Glutamatergic neuron (in vitro differentiated cells): ENCODE measurements at regions not wholly inside any gene's neighbourhood (a gene's known extent, or its start where the extent isn't known, plus 50 kb on each side); places are given as distances from the start of the nearest gene placed in this dataset.

Experiments used
- DNase-seq: peaks from one replicate; pipeline ENCODE4 v3.0.0; 2022
- H3K27ac Mint-ChIP-seq: one replicate; pipeline ENCODE4 v1.8.0; 2020; ENCODE audit warnings: mild to moderate bottlenecking, mixed read lengths, inconsistent platforms; ENCODE audit not compliant: unreplicated experiment
- H3K27me3 Mint-ChIP-seq: one replicate; pipeline ENCODE4 v1.8.0; 2020; ENCODE audit warnings: mild to moderate bottlenecking, moderate library complexity, mixed read lengths, inconsistent platforms; ENCODE audit not compliant: unreplicated experiment
- H3K36me3 Mint-ChIP-seq: one replicate; pipeline ENCODE4 v1.8.0; 2020; ENCODE audit warnings: mild to moderate bottlenecking, mixed read lengths, inconsistent platforms; ENCODE audit not compliant: unreplicated experiment
- H3K4me1 Mint-ChIP-seq: one replicate; pipeline ENCODE4 v1.8.0; 2020; ENCODE audit warnings: mild to moderate bottlenecking, low read depth, mixed read lengths, inconsistent platforms; ENCODE audit not compliant: unreplicated experiment
- H3K4me3 Mint-ChIP-seq: one replicate; pipeline ENCODE4 v1.8.0; 2020; ENCODE audit warnings: mild to moderate bottlenecking, mixed read lengths, inconsistent platforms; ENCODE audit not compliant: unreplicated experiment
- H3K9me3 Mint-ChIP-seq: one replicate; pipeline ENCODE4 v1.8.0; 2020; ENCODE audit warnings: mild to moderate bottlenecking, moderate library complexity, mixed read lengths, inconsistent platforms; ENCODE audit not compliant: unreplicated experiment
- CTCF ChIP-seq: fragments of 200-600 bp; sonication (generic); IDR thresholded peaks from one replicate; pipeline ENCODE4 v1.5.0; 2021; ENCODE audit not compliant: partially characterized antibody, unreplicated experiment

- Mint-ChIP-seq H3K27ac (no peak overlapping the region), H3K4me1 (no peaks in the 10 kb centered on the region), H3K36me3 (peaks cover 8% of the 10 kb centered on the region), H3K4me3 (no peak overlapping the region), H3K9me3 (peaks cover 7% of the 10 kb centered on the region), H3K27me3 (no peaks in the 10 kb centered on the region)
- no peak for TF ChIP-seq CTCF
- no peak for DNase-seq
These were observed 619.1 kb downstream of the NYAP2 start for GRCh38 chr2:226018641-226019040.

DNA sequence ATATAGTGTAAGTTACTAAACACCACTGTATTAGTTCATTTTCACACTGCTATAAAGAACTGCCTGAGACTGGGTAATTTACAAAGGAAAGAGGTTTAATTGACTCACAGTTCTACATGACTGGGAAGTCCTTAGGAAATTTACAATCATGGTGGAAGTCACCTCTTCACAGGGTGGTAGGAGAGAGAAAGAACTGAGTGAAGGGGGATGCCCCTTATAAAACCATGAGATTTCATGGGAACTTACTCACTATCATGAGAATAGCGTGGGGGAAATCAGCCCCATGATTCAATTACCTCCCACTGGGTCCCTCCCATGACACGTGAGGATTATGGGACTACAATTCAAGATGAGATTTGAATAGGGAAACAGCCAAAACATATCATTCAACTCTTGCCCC lies 618.0 kb downstream of the NYAP2 start:
- H3K4me1 Mint-ChIP-seq: no peaks in the 10 kb centered on the region
- H3K27me3 Mint-ChIP-seq: no peaks in the 10 kb centered on the region
- peaks cover 7% of the 10 kb centered on the region for H3K9me3 Mint-ChIP-seq
- no peak for TF ChIP-seq CTCF
- no peak overlapping the region for H3K4me3 Mint-ChIP-seq
- peaks cover 8% of the 10 kb centered on the region for H3K36me3 Mint-ChIP-seq
- DNase-seq: no peak
- no peak overlapping the region for H3K27ac Mint-ChIP-seq

DNA sequence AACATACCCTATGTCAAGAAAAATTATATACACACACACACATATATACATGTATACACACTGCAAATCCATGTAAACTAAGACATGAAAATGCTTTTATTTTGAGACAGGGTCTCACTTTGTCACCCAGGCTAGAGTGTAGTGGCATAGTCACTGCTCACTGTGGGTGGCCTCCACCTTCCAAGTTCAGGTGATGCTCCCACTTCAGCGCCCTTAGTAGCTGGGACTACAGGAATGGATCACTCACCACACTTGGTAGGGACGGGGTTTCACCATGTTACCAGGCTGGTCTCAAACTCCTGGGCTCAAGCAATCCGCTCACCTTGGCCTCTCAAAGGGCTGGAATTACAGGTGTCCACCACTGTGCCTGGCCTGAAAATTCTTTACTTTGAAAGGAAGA lies 617.6 kb downstream of the NYAP2 start:
- Mint-ChIP-seq H3K9me3 (peaks cover 7% of the 10 kb centered on the region), H3K27ac (no peak overlapping the region), H3K4me3 (no peak overlapping the region), H3K36me3 (peaks cover 8% of the 10 kb centered on the region), H3K4me1 (no peaks in the 10 kb centered on the region), H3K27me3 (no peaks in the 10 kb centered on the region)
- no peak for TF ChIP-seq CTCF
- no peak for DNase-seq

DNA sequence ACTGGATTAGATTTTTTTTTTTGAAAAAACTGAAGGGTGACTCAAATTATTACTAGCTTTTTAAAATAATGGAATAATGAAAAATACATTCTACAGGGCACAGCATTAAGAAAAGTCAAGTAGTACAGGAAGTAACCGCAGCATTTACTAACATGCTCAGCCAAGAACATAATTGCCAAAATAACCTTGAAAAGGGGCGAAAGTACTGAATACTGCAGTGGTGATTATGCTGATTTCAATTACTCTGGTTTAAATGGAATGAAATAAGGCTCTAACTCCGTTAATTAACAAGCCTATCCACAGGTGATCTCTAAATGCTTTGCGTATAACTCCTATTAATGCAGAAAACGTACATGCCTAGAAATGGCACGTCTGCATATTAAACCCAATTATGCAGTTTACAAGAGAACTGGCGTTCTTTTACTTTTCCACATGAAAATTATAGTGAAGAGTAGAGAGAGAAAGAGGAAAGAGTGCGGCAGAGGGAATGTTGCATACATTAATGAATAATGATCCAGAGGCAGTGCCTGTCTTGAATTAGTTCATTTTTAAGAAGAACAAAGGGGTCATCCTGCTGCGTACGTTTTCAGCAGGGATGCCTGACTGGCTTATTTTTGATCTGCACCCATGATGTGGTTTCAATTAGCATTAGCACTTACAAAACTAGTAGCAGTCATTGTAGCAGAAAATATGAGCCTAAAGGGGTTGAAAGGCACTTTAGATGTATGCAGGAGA lies 612.4 kb downstream of the NYAP2 start:
- H3K27ac Mint-ChIP-seq: no peak overlapping the region
- H3K9me3 Mint-ChIP-seq: no peaks in the 10 kb centered on the region
- no peak for DNase-seq
- H3K4me1 Mint-ChIP-seq: no peaks in the 10 kb centered on the region
- no peaks in the 10 kb centered on the region for H3K27me3 Mint-ChIP-seq
- no peak overlapping the region for H3K4me3 Mint-ChIP-seq
- no peaks in the 10 kb centered on the region for H3K36me3 Mint-ChIP-seq
- TF ChIP-seq CTCF: no peak

- Mint-ChIP-seq H3K4me1 (peaks cover 3% of the 10 kb centered on the region), H3K36me3 (no peaks in the 10 kb centered on the region), H3K9me3 (no peaks in the 10 kb centered on the region), H3K4me3 (no peak overlapping the region), H3K27ac (no peak overlapping the region), H3K27me3 (no peaks in the 10 kb centered on the region)
- DNase-seq: no peak
- no peak for TF ChIP-seq CTCF
These were observed 602.9 kb downstream of the NYAP2 start for GRCh38 chr2:226002438-226002837.
